ENCODE measurements at regions not wholly inside any gene's neighbourhood (a gene's known extent, or its start where the extent isn't known, plus 50 kb on each side); places are given as distances from the start of the nearest gene placed in this dataset.

DNA sequence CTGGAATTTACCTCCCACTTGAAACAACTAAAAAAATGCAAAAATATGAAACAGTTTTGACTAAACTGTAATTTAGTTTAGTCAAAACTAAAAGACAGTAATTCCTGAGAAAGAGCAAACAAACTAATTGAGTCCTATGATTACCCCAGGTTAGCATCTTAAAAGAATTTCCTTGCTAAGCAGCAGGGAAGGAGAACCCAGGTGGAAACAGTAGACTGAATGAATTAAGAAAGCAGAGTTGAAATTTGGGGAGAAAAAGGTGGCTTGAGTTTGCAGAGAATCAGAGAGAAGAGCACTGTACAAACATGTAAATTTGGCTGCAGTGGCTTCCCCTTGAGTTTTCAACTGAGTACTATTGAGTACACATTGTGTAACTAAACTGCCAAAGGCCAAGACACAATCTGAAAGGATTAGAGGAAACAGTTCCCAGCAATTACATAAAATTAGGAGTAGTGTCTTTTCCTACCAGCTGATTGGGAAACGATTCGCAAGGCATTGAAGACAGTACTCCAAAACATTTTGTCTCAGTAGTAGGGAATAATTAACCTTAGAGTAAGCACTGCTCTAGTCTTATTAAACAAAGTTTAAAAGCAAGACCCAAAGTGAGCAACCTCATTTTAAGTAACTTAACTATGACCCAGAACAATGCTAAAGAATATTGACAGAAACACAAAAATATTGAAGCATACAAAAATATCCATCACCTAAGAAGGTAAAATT lies 820.5 kb downstream of the DACH1 start:
- DNase-seq (ENCODE audit: low spot score), result no peak
- H3K27ac Mint-ChIP-seq, result no peak overlapping the region
- H3K27me3 Mint-ChIP-seq (ENCODE audit: low read depth), result no peaks in the 10 kb centered on the region
- H3K9me3 Mint-ChIP-seq, result no peaks in the 10 kb centered on the region
- no peak overlapping the region for H3K4me3 Mint-ChIP-seq (ENCODE audit: low read depth)
- no peaks in the 10 kb centered on the region for H3K4me1 Mint-ChIP-seq (ENCODE audit: low read depth)
- intact Hi-C loops (cut with micrococcal nuclease), result no loop called here
- no peaks in the 10 kb centered on the region for H3K36me3 Mint-ChIP-seq (ENCODE audit: low read depth)

GRCh38 chr13:71045101-71045500 lies 821.9 kb downstream of the DACH1 start:
- no peak for DNase-seq (ENCODE audit: low spot score)
- Mint-ChIP-seq H3K4me1 (ENCODE audit: low read depth) (no peaks in the 10 kb centered on the region), H3K27ac (no peak overlapping the region), H3K36me3 (ENCODE audit: low read depth) (no peaks in the 10 kb centered on the region), H3K27me3 (ENCODE audit: low read depth) (no peaks in the 10 kb centered on the region), H3K9me3 (no peaks in the 10 kb centered on the region), H3K4me3 (ENCODE audit: low read depth) (no peak overlapping the region)
- intact Hi-C loops (cut with micrococcal nuclease), result no loop called here

GRCh38 chr13:71039440-71039839 lies 827.6 kb downstream of the DACH1 start:
- Mint-ChIP-seq H3K9me3 (no peaks in the 10 kb centered on the region), H3K27ac (no peak overlapping the region), H3K4me3 (ENCODE audit: low read depth) (no peak overlapping the region), H3K36me3 (ENCODE audit: low read depth) (no peaks in the 10 kb centered on the region), H3K4me1 (ENCODE audit: low read depth) (no peaks in the 10 kb centered on the region), H3K27me3 (ENCODE audit: low read depth) (no peaks in the 10 kb centered on the region)
- intact Hi-C loops (cut with micrococcal nuclease), result no loop called here
- DNase-seq (ENCODE audit: low spot score), result no peak

DNA sequence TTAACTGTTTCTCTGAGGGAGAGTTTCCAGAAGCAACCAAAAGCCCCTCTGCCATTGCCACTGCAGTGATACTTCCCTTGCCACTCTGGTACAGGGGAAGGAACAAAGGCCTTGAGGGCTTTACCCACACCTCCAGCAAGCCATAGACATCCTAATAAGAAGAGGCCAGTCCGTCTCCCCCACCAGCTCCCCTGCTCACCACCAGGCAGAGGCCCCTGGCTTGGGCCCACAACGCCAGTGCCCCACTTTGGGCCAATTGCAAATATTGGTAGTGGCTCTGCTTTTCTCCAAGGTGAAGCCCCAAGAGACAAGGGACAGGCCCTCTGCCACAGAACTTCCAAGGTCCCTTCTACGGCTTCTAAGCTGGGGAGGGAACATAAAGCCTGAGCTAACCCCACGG lies 833.0 kb downstream of the DACH1 start:
- H3K9me3 Mint-ChIP-seq, result peaks cover 5% of the 10 kb centered on the region
- intact Hi-C loops (cut with micrococcal nuclease), result no loop called here
- H3K36me3 Mint-ChIP-seq (ENCODE audit: low read depth), result no peaks in the 10 kb centered on the region
- H3K27me3 Mint-ChIP-seq (ENCODE audit: low read depth), result no peaks in the 10 kb centered on the region
- no peaks in the 10 kb centered on the region for H3K4me1 Mint-ChIP-seq (ENCODE audit: low read depth)
- H3K4me3 Mint-ChIP-seq (ENCODE audit: low read depth), result no peak overlapping the region
- H3K27ac Mint-ChIP-seq, result no peak overlapping the region
- DNase-seq (ENCODE audit: low spot score), result no peak

GRCh38 chr13:71033026-71033425 lies 834.0 kb downstream of the DACH1 start:
- Mint-ChIP-seq H3K4me1 (ENCODE audit: low read depth) (no peaks in the 10 kb centered on the region), H3K27me3 (ENCODE audit: low read depth) (no peaks in the 10 kb centered on the region), H3K9me3 (peaks cover 8% of the 10 kb centered on the region), H3K27ac (no peak overlapping the region), H3K4me3 (ENCODE audit: low read depth) (no peak overlapping the region), H3K36me3 (ENCODE audit: low read depth) (no peaks in the 10 kb centered on the region)
- DNase-seq (ENCODE audit: low spot score), result no peak
- intact Hi-C loops (cut with micrococcal nuclease), result no loop called here

GRCh38 chr13:71030784-71031183 lies 836.2 kb downstream of the DACH1 start:
- Mint-ChIP-seq H3K27ac (no peak overlapping the region), H3K36me3 (ENCODE audit: low read depth) (no peaks in the 10 kb centered on the region), H3K4me3 (ENCODE audit: low read depth) (no peak overlapping the region), H3K27me3 (ENCODE audit: low read depth) (no peaks in the 10 kb centered on the region), H3K9me3 (peaks cover 19% of the 10 kb centered on the region), H3K4me1 (ENCODE audit: low read depth) (no peaks in the 10 kb centered on the region)
- intact Hi-C loops (cut with micrococcal nuclease), result no loop called here
- DNase-seq (ENCODE audit: low spot score), result no peak

DNA sequence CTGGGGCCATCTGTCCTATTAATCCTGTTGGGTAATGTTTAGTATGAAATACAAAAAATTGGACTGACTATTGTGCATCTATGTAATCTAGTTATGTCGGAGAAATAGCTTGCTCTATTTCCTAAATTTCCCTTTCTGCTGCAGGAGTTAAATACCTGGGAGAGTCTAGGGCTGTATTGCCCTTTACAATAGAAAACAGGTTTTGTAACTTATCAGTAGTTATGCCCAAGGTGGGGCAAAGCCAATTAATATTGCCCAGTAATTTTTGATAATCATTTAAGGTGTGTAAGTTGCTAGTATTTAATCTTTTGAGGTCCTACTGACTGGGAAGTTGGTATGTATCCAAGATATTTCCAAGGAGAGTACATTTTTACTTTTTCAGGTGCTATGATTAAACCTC lies 838.1 kb downstream of the DACH1 start:
- H3K4me1 Mint-ChIP-seq (ENCODE audit: low read depth), result no peaks in the 10 kb centered on the region
- no peaks in the 10 kb centered on the region for H3K27me3 Mint-ChIP-seq (ENCODE audit: low read depth)
- no peaks in the 10 kb centered on the region for H3K36me3 Mint-ChIP-seq (ENCODE audit: low read depth)
- peaks cover 19% of the 10 kb centered on the region for H3K9me3 Mint-ChIP-seq
- no peak overlapping the region for H3K4me3 Mint-ChIP-seq (ENCODE audit: low read depth)
- H3K27ac Mint-ChIP-seq, result no peak overlapping the region
- DNase-seq (ENCODE audit: low spot score), result no peak
- intact Hi-C loops (cut with micrococcal nuclease), result no loop called here

GRCh38 chr13:71021825-71022422 lies 845.1 kb downstream of the DACH1 start:
- no peaks in the 10 kb centered on the region for H3K27me3 Mint-ChIP-seq (ENCODE audit: low read depth)
- intact Hi-C loops (cut with micrococcal nuclease), result no loop called here
- H3K4me1 Mint-ChIP-seq (ENCODE audit: low read depth), result no peaks in the 10 kb centered on the region
- H3K27ac Mint-ChIP-seq, result no peak overlapping the region
- no peaks in the 10 kb centered on the region for H3K36me3 Mint-ChIP-seq (ENCODE audit: low read depth)
- H3K9me3 Mint-ChIP-seq, result peaks cover 10% of the 10 kb centered on the region
- no peak for DNase-seq (ENCODE audit: low spot score)
- H3K4me3 Mint-ChIP-seq (ENCODE audit: low read depth), result no peak overlapping the region

DNA sequence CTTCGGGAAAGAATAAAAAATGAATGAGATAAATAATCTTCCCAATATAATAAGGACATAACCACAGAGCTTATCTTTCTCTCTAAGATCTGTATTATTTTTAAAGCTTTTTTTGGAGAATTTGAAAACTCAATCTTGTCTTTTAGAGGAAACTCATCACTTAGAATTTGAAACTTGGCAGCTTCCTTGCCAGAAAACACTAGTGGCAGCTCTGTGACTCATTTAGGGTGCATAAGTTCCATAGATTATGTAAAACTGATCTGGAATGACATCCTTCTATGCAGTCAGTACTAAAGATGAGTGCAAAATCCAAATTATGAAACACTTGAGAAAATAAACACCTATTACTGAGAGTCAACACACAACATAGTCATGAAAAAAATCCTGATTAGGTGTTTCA lies 848.0 kb downstream of the DACH1 start:
- DNase-seq (ENCODE audit: low spot score), result no peak
- no peak overlapping the region for H3K27ac Mint-ChIP-seq
- H3K4me3 Mint-ChIP-seq (ENCODE audit: low read depth), result no peak overlapping the region
- H3K36me3 Mint-ChIP-seq (ENCODE audit: low read depth), result no peaks in the 10 kb centered on the region
- intact Hi-C loops (cut with micrococcal nuclease), result no loop called here
- H3K27me3 Mint-ChIP-seq (ENCODE audit: low read depth), result no peaks in the 10 kb centered on the region
- H3K9me3 Mint-ChIP-seq, result peaks cover 3% of the 10 kb centered on the region
- no peaks in the 10 kb centered on the region for H3K4me1 Mint-ChIP-seq (ENCODE audit: low read depth)

DNA sequence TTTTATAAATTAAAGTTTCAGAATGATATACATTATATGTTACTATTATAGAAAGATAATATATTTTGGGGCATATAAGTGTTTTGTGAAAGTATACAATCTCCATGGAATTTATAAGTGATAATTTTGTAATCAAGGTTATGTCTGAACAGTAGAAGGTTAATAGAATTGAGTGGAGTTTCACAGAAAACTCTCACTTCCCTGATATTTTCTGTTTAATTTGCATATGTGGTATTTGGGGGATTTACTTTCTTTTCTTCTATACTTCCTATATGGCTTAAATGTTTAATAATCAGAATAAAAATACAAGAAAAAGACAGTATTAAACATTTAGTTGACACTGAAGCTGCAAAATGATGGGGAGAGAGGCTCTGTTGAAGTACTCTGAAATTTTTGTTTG lies 848.5 kb downstream of the DACH1 start:
- intact Hi-C loops (cut with micrococcal nuclease), result no loop called here
- DNase-seq (ENCODE audit: low spot score), result no peak
- Mint-ChIP-seq H3K9me3 (peaks cover 3% of the 10 kb centered on the region), H3K27me3 (ENCODE audit: low read depth) (no peaks in the 10 kb centered on the region), H3K4me1 (ENCODE audit: low read depth) (no peaks in the 10 kb centered on the region), H3K4me3 (ENCODE audit: low read depth) (no peak overlapping the region), H3K36me3 (ENCODE audit: low read depth) (no peaks in the 10 kb centered on the region), H3K27ac (no peak overlapping the region)

- Mint-ChIP-seq H3K4me1 (ENCODE audit: low read depth) (no peaks in the 10 kb centered on the region), H3K27ac (no peak overlapping the region), H3K4me3 (ENCODE audit: low read depth) (no peak overlapping the region), H3K36me3 (ENCODE audit: low read depth) (no peaks in the 10 kb centered on the region), H3K9me3 (no peaks in the 10 kb centered on the region), H3K27me3 (ENCODE audit: low read depth) (no peaks in the 10 kb centered on the region)
- intact Hi-C loops (cut with micrococcal nuclease), result no loop called here
- no peak for DNase-seq (ENCODE audit: low spot score)
Observed at GRCh38 chr13:71017607-71018006, 849.4 kb downstream of the DACH1 start.

DNA sequence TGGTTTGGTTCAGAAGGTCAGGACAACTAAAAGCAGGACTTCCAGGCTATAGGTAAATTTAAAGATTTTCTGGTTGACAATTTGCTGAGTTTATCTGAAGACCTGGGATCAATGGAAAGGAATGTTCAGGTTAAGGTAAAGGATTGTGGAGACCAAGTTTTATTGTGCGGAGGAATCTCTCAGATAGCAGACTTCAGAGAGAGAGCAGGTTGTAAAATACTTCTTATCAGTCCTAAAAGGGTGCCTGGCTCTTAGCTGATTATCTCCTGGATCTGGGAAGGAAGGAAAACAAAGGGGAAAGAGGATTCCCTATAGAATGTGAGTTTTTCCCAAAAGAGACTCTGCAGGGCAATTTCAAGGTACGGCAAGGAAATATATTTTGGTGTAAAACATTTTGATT lies 851.5 kb downstream of the DACH1 start:
- intact Hi-C loops (cut with micrococcal nuclease), result no loop called here
- Mint-ChIP-seq H3K27ac (no peak overlapping the region), H3K4me3 (ENCODE audit: low read depth) (no peak overlapping the region), H3K27me3 (ENCODE audit: low read depth) (no peaks in the 10 kb centered on the region), H3K4me1 (ENCODE audit: low read depth) (no peaks in the 10 kb centered on the region), H3K36me3 (ENCODE audit: low read depth) (no peaks in the 10 kb centered on the region), H3K9me3 (no peaks in the 10 kb centered on the region)
- DNase-seq (ENCODE audit: low spot score), result no peak

- H3K36me3 Mint-ChIP-seq (ENCODE audit: low read depth), result no peaks in the 10 kb centered on the region
- no peaks in the 10 kb centered on the region for H3K27me3 Mint-ChIP-seq (ENCODE audit: low read depth)
- H3K9me3 Mint-ChIP-seq, result no peaks in the 10 kb centered on the region
- no peak overlapping the region for H3K4me3 Mint-ChIP-seq (ENCODE audit: low read depth)
- no peaks in the 10 kb centered on the region for H3K4me1 Mint-ChIP-seq (ENCODE audit: low read depth)
- no peak for DNase-seq (ENCODE audit: low spot score)
- intact Hi-C loops (cut with micrococcal nuclease), result no loop called here
- H3K27ac Mint-ChIP-seq, result no peak overlapping the region
Observed at GRCh38 chr13:71015021-71015420, 852.0 kb downstream of the DACH1 start.

GRCh38 chr13:71005919-71006318 lies 861.1 kb downstream of the DACH1 start:
- H3K9me3 Mint-ChIP-seq, result no peaks in the 10 kb centered on the region
- H3K27me3 Mint-ChIP-seq (ENCODE audit: low read depth), result no peaks in the 10 kb centered on the region
- H3K4me1 Mint-ChIP-seq (ENCODE audit: low read depth), result no peaks in the 10 kb centered on the region
- no peaks in the 10 kb centered on the region for H3K36me3 Mint-ChIP-seq (ENCODE audit: low read depth)
- no peak for DNase-seq (ENCODE audit: low spot score)
- intact Hi-C loops (cut with micrococcal nuclease), result no loop called here
- H3K27ac Mint-ChIP-seq, result no peak overlapping the region
- no peak overlapping the region for H3K4me3 Mint-ChIP-seq (ENCODE audit: low read depth)

Measured in activated T-helper 2 cell treated with anti-CD3 and anti-CD28 coated beads, Interferon-gamma antibody, Interleukin-2, Interleukin-4, amounts not matched to agents 10 μg/mL and 5 μg/mL and 100 μg/mL, durations not matched to agents 14 hours and 24 hours and 36 hours (primary cell).